GM12864 (cell line): ENCODE measurements at regions not wholly inside any gene's neighbourhood (a gene's known extent, or its start where the extent isn't known, plus 50 kb on each side); places are given as distances from the start of the nearest gene placed in this dataset.

ENCODE experiments used
- DNase-seq: peaks from one replicate; pipeline ENCODE4 v3.0.0-alpha.2; 2011; ENCODE audit warnings: low read depth
- H3K4me3 ChIP-seq: 2 replicates; pipeline ENCODE4 v1.5.1; 2011; ENCODE audit warnings: mild to moderate bottlenecking, low read depth, low read length, control low read depth
- TF ChIP-seq, protein P1 (sequence below): IDR thresholded peaks from 2 replicates; pipeline ENCODE4 v1.5.1; 2011; ENCODE audit warnings: low read depth, mild to moderate bottlenecking, moderate library complexity, low read length, control low read depth, inconsistent platforms; ENCODE audit errors: missing control alignments

DNA sequence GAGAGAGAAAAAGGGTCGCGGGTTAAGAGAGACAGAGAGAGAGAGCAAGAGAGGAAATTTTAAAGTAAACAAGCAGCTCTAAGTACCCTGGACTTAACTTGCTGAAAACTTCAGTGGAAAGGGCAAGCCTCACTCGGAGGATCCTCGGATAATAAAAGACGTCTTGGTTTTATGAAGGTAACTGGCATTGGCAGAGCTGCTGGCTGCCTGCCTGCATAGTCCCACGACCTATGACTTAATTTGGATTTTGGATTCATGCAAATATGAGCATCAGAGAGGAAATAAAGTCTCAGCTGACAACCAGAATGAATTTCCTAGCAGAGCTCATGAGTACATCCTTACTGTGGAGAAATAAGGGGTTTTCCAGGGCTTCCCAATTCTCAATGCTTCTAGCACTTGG is 95.1 kb upstream of the PDZRN3 start:
- no peak for DNase-seq
- H3K4me3 ChIP-seq = no peak overlapping the region
- TF ChIP-seq, protein P1, sequence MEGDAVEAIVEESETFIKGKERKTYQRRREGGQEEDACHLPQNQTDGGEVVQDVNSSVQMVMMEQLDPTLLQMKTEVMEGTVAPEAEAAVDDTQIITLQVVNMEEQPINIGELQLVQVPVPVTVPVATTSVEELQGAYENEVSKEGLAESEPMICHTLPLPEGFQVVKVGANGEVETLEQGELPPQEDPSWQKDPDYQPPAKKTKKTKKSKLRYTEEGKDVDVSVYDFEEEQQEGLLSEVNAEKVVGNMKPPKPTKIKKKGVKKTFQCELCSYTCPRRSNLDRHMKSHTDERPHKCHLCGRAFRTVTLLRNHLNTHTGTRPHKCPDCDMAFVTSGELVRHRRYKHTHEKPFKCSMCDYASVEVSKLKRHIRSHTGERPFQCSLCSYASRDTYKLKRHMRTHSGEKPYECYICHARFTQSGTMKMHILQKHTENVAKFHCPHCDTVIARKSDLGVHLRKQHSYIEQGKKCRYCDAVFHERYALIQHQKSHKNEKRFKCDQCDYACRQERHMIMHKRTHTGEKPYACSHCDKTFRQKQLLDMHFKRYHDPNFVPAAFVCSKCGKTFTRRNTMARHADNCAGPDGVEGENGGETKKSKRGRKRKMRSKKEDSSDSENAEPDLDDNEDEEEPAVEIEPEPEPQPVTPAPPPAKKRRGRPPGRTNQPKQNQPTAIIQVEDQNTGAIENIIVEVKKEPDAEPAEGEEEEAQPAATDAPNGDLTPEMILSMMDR = no peak

DNA sequence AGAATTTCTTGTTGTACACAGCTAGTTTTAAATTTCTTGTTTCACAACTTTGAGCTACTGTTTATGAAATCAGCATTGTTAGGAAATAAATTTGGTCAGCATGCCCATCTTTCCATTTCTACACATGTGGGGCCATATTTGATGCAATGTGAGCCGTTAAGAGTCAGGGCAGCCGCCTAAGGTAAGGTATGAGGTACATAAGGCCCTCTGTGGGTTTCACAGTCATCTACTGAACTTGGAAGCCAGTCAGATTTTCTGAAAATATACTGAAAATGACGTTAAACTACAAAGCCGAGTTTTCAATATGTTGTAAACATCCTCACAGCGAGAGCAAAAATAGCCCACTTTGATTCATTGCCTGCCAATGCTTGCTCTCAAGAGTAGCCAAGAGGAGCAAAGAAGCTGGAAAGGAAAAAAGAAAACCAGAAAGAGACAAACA is 94.7 kb upstream of the PDZRN3 start:
- no peak for DNase-seq
- H3K4me3 ChIP-seq = no peak overlapping the region
- TF ChIP-seq, protein P1 = no peak

DNA sequence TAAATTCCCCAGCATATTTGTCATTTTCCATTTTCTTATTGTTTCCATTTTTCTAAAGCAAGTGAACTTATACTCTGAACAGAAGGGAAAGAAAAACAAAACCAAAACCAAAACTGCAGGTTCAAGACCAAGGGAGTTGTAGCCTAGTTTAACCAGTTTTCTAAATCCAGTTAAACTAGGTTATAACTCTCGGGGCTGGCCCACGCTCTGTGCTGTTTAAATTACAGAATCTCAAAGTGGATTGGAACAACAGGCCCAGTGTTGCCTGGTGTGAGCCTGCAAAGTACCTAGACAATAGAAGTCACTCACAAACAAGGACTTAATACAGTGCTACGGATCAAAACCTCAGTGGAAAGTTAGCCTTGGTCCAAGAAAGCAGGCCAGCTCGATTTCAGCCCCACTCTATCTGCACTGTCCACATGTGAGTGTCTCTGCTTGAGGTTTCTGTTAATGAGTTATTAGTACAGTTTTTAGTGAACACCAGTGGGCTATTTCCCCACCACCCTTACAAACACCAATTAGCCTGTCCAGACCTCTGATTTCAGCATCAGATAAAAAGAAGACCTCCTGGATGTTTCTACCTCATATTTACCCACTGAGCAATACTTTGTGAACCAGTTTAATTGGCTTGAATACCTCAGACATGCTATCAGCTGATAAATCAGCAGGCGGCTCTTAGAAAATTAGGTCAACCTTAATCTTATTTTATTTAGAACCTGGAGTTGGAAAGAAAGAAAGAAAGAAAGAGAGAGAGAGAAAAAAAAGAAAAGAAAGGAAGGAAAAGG is 93.8 kb upstream of the PDZRN3 start:
- H3K4me3 ChIP-seq = no peak overlapping the region
- TF ChIP-seq, protein P1 = no peak
- DNase-seq = no peak

DNA sequence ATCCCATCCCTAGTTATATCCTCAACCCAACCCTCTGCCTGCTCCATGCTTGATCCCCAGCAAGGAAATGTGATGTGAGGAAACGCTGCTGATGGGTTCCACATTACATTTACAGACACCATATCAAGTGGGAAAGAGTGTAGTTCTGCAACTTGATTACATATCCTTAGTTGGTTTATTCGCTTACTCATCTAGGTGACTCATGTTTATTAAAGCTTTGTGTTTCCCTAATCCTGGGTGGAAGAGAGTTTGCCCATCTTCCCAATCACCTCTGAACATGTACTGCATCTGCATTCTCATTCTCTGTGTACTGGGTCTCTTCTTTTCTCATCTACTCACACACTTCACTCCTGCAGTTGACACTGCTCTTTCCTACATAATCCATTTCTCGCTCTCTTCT is 91.7 kb upstream of the PDZRN3 start:
- H3K4me3 ChIP-seq = no peak overlapping the region
- TF ChIP-seq, protein P1 = no peak
- DNase-seq = no peak

DNA sequence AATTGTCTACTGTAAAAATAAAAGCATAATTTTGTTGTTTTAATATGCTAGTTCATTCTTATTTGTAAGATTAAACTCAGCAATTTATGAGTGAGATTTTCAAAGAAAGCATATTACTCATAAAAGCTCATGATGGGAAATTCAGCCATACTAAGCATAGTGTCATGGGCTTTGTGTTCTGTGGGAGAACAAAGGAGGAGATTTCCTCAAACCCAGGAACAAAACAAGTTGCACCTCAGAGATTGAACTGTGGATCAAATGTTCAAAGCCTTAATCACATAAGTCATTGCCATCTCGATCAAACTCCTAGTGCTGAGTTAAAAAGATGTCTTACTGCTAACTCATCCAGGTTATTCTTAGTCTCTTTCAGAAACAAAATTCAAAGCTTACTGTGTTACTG is 85.6 kb upstream of the PDZRN3 start:
- no peak for DNase-seq
- H3K4me3 ChIP-seq = no peak overlapping the region
- TF ChIP-seq, protein P1 = no peak

DNA sequence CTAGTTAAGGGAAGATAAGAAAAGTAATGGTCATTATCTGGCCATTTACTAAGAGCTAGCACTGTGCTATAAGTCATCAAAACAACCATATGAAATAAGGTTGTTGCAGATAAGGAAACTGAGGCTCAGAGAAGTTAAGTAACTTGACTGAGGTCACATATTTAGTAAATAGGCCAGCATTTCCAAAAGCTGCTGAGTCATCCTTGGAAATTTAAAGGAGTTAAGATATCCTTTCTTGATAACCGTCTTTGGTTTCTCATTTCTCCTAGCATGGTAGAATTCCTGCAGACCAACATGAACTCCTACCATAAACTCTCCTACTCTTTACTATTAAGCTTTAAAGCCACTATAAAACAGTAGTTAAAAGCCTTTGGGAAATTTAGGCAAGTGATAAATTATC is 85.0 kb upstream of the PDZRN3 start:
- DNase-seq = no peak
- no peak overlapping the region for H3K4me3 ChIP-seq
- TF ChIP-seq, protein P1 = no peak

DNA sequence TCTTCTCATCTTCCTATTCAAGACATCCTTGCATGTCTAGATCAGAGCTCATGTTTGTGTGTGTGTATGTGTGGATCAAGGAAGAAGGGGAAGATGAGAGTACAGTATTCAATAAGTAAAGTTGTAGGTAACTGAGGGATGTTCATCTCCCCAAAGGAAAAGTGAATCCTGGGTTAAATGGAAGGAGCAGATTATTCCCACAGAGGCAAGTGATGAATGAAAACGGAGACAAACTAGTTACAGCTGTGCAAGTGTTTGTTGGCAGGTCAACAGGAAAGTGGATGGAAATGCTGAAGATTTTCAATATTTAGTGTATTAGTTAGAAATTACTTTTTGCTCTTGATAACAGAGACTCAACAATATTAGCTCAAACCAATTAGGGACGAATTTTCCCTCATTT is 84.2 kb upstream of the PDZRN3 start:
- TF ChIP-seq, protein P1 = no peak
- no peak for DNase-seq
- H3K4me3 ChIP-seq = no peak overlapping the region
